Stromal cell of bone marrow (primary cell): ENCODE measurements at regions not wholly inside any gene's neighbourhood (a gene's known extent, or its start where the extent isn't known, plus 50 kb on each side); places are given as distances from the start of the nearest gene placed in this dataset.
"Not testable (repeated sequence)": the region's sequence is repeated elsewhere in the genome, so short reads cannot be mapped to it uniquely, and the experiment has no call there.

ENCODE experiments used
- DNase-seq: peaks from one replicate; pipeline ENCODE4 v3.0.0-alpha.2; 2012; ENCODE audit warnings: low read depth

GRCh38 chr10:52540479-52540984 lies 226.5 kb downstream of the DKK1 start:
- no peak for DNase-seq

- peak; percentile 36 for DNase-seq
Observed at GRCh38 chr10:52541006-52541473, 227.0 kb downstream of the DKK1 start.

- no peak for DNase-seq
Observed at GRCh38 chr10:52542906-52543305, 228.8 kb downstream of the DKK1 start.

GRCh38 chr10:52551046-52551445 lies 221.5 kb downstream of the MBL2 start:
- DNase-seq = no peak

- DNase-seq = no peak
Observed at GRCh38 chr10:52558090-52558489, 214.5 kb downstream of the MBL2 start.

GRCh38 chr10:52561322-52561721 lies 211.3 kb downstream of the MBL2 start:
- no peak for DNase-seq

- no peak for DNase-seq
Observed at GRCh38 chr10:52563360-52563759, 209.2 kb downstream of the MBL2 start.

- peak; percentile 56 for DNase-seq
Observed at GRCh38 chr10:52566471-52567246, 205.9 kb downstream of the MBL2 start.

GRCh38 chr10:52567247-52567580 lies 205.4 kb downstream of the MBL2 start:
- DNase-seq = no peak

GRCh38 chr10:52568309-52568708 lies 204.3 kb downstream of the MBL2 start:
- DNase-seq = peak; percentile 34

- no peak for DNase-seq
Observed at GRCh38 chr10:52570490-52570889, 202.1 kb downstream of the MBL2 start.

- no peak for DNase-seq
Observed at GRCh38 chr10:52571018-52571417, 201.6 kb downstream of the MBL2 start.

GRCh38 chr10:52571516-52572182 lies 200.9 kb downstream of the MBL2 start:
- DNase-seq = no peak

GRCh38 chr10:52573347-52573746 lies 199.2 kb downstream of the MBL2 start:
- DNase-seq = no peak

GRCh38 chr10:52574697-52575096 lies 197.9 kb downstream of the MBL2 start:
- no peak for DNase-seq

GRCh38 chr10:52577047-52577446 lies 195.5 kb downstream of the MBL2 start:
- no peak for DNase-seq

GRCh38 chr10:52578871-52579405 lies 193.6 kb downstream of the MBL2 start:
- DNase-seq = no peak

GRCh38 chr10:52581636-52582035 lies 190.9 kb downstream of the MBL2 start:
- DNase-seq = not testable (repeated sequence)

- DNase-seq = no peak
Observed at GRCh38 chr10:52583336-52583735, 189.2 kb downstream of the MBL2 start.

- DNase-seq = no peak
Observed at GRCh38 chr10:52586710-52587109, 185.9 kb downstream of the MBL2 start.

GRCh38 chr10:52597189-52597863 lies 175.3 kb downstream of the MBL2 start:
- DNase-seq = no peak

GRCh38 chr10:52598936-52599335 lies 173.6 kb downstream of the MBL2 start:
- DNase-seq = no peak
